ENCODE measurements at regions not wholly inside any gene's neighbourhood (a gene's known extent, or its start where the extent isn't known, plus 50 kb on each side); places are given as distances from the start of the nearest gene placed in this dataset.
"Not testable (repeated sequence)": the region's sequence is repeated elsewhere in the genome, so short reads cannot be mapped to it uniquely, and the experiment has no call there.

DNA sequence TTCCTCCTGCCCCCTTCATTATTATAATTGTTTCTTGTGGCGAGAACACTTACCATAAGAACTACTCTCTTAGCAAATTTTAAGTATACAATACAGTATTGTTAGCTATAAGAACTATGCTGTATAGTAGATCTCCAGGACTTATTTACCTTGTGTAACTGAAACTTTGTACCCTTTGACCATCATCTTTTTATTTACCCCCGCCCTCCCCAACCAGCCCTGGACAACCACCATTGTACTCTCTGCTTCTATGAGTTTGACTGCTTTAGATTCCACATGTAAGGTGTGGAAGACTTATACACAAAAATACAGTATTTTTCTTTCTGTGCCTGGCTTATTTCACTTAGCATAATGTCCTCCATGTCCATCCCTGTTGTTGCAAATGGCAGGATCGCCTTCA is 161.1 kb downstream of the PHF8 start:
- no peak overlapping the region for H3K27ac ChIP-seq (ENCODE audit: low read depth in 2 of 2, low read length in 2 of 2)
- no peaks in the 10 kb centered on the region for H3K9me3 ChIP-seq (ENCODE audit: control insufficient read depth in 2 of 3, insufficient read depth in 1 of 3, low read length in 3 of 3)
- H3K9ac ChIP-seq (ENCODE audit: low read length in 3 of 3), result no peak overlapping the region
- no peaks in the 10 kb centered on the region for H3K27me3 ChIP-seq (ENCODE audit: control insufficient read depth, insufficient read depth, low read length)
- no peaks in the 10 kb centered on the region for H3K4me1 ChIP-seq (ENCODE audit: control insufficient read depth in 2 of 3, insufficient read depth in 2 of 3, low read depth in 1 of 3, low read length in 3 of 3)
- intact Hi-C loops (cut with DNase I), result no loop called here
- TF ChIP-seq CTCF (IDR thresholded peaks at IDR 0.05; ENCODE audit: borderline replicate concordance, extremely low read depth, insufficient read depth), result no peak
- no peaks in the 10 kb centered on the region for H3K36me3 ChIP-seq (ENCODE audit: control insufficient read depth in 2 of 3, insufficient read depth in 3 of 3, low read length in 3 of 3)
- DNase-seq (no peak), FAIRE-seq (no peak)
- no peak overlapping the region for H3K4me3 ChIP-seq (ENCODE audit: low read length in 3 of 3)

DNA sequence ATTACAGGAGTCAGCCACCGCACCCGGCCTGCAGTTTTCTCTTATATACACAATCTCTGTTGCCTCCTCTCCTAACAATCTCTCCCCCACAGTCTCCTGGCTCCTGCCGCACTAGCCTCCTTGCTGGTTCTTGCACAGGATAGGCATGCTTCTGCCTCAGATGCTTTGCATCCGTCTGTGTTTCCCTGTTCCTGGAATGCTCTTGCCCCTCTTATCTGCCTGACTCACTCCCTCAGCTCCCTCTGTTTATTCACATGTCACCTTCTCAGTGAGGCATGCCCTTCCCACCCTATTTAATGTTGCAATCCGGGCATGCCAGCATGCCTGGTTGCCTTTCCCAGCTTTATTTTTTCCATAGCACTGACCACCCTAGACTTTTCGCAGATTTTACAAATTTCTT is 161.9 kb downstream of the PHF8 start:
- Histone ChIP-seq H3K4me3 (ENCODE audit: low read length in 3 of 3) (no peak overlapping the region), H3K9me3 (ENCODE audit: control insufficient read depth in 2 of 3, insufficient read depth in 1 of 3, low read length in 3 of 3) (no peaks in the 10 kb centered on the region), H3K4me1 (ENCODE audit: control insufficient read depth in 2 of 3, insufficient read depth in 2 of 3, low read depth in 1 of 3, low read length in 3 of 3) (no peaks in the 10 kb centered on the region), H3K27me3 (ENCODE audit: control insufficient read depth, insufficient read depth, low read length) (no peaks in the 10 kb centered on the region), H3K27ac (ENCODE audit: low read depth in 2 of 2, low read length in 2 of 2) (no peak overlapping the region), H3K9ac (ENCODE audit: low read length in 3 of 3) (no peak overlapping the region), H3K36me3 (ENCODE audit: control insufficient read depth in 2 of 3, insufficient read depth in 3 of 3, low read length in 3 of 3) (no peaks in the 10 kb centered on the region)
- TF ChIP-seq CTCF (IDR thresholded peaks at IDR 0.05; ENCODE audit: borderline replicate concordance, extremely low read depth, insufficient read depth), result no peak
- intact Hi-C loops (cut with DNase I), result no loop called here
- FAIRE-seq (no peak), DNase-seq (peak in 4 of 5 donors; percentile 28 to 54 (median 44))

- H3K9ac ChIP-seq (ENCODE audit: low read length in 3 of 3); DNase-seq; FAIRE-seq; H3K4me1 ChIP-seq (ENCODE audit: control insufficient read depth in 2 of 3, insufficient read depth in 2 of 3, low read depth in 1 of 3, low read length in 3 of 3); H3K36me3 ChIP-seq (ENCODE audit: control insufficient read depth in 2 of 3, insufficient read depth in 3 of 3, low read length in 3 of 3); H3K27ac ChIP-seq (ENCODE audit: low read depth in 2 of 2, low read length in 2 of 2); H3K9me3 ChIP-seq (ENCODE audit: control insufficient read depth in 2 of 3, insufficient read depth in 1 of 3, low read length in 3 of 3); intact Hi-C loops (cut with DNase I); H3K4me3 ChIP-seq (ENCODE audit: low read length in 3 of 3); H3K27me3 ChIP-seq (ENCODE audit: control insufficient read depth, insufficient read depth, low read length): not testable (repeated sequence)
Measured at GRCh38 chrX:53880786-53881185, 163.5 kb downstream of the PHF8 start.

DNA sequence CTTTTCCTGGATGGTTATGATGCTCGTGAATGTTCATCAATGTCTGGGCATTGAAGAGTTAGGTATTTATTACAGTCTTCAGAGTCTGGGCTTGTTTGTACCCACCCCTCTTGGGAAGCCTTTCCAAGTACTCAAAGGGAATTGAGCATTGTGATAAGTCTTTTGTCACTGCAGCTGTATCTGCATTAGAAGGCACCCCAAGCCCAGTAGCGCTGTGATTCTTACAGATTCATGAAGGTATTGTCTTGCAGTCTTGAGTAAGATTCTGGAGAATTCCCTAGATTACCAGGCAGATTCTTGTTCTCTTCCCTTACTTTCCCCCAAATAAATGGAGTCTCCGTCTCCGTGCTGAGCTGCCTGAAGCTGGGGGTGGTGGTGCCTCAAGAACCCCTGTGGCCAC is 173.4 kb upstream of the HUWE1 start:
- FAIRE-seq, result no peak
- no peak for TF ChIP-seq CTCF (IDR thresholded peaks at IDR 0.05; ENCODE audit: borderline replicate concordance, extremely low read depth, insufficient read depth)
- Histone ChIP-seq H3K4me1 (ENCODE audit: control insufficient read depth in 2 of 3, insufficient read depth in 2 of 3, low read depth in 1 of 3, low read length in 3 of 3) (no peaks in the 10 kb centered on the region), H3K27ac (ENCODE audit: low read depth in 2 of 2, low read length in 2 of 2) (no peak overlapping the region), H3K27me3 (ENCODE audit: control insufficient read depth, insufficient read depth, low read length) (no peaks in the 10 kb centered on the region), H3K36me3 (ENCODE audit: control insufficient read depth in 2 of 3, insufficient read depth in 3 of 3, low read length in 3 of 3) (no peaks in the 10 kb centered on the region), H3K9ac (ENCODE audit: low read length in 3 of 3) (no peak overlapping the region), H3K4me3 (ENCODE audit: low read length in 3 of 3) (no peak overlapping the region), H3K9me3 (ENCODE audit: control insufficient read depth in 2 of 3, insufficient read depth in 1 of 3, low read length in 3 of 3) (no peaks in the 10 kb centered on the region)
- no peak for DNase-seq
- intact Hi-C loops (cut with DNase I), result no loop called here
